HG02981 (cell line): ENCODE measurements at regions not wholly inside any gene's neighbourhood (a gene's known extent, or its start where the extent isn't known, plus 50 kb on each side); places are given as distances from the start of the nearest gene placed in this dataset.
"Not testable (repeated sequence)": the region's sequence is repeated elsewhere in the genome, so short reads cannot be mapped to it uniquely, and the experiment has no call there.

ENCODE experiments used
- ATAC-seq: cut with Tn5 transposase; IDR thresholded peaks from one replicate; pipeline ENCODE4 v1.9.1; 2021; ENCODE audit warnings: mild to moderate bottlenecking, moderate library complexity; ENCODE audit not compliant: unreplicated experiment

DNA sequence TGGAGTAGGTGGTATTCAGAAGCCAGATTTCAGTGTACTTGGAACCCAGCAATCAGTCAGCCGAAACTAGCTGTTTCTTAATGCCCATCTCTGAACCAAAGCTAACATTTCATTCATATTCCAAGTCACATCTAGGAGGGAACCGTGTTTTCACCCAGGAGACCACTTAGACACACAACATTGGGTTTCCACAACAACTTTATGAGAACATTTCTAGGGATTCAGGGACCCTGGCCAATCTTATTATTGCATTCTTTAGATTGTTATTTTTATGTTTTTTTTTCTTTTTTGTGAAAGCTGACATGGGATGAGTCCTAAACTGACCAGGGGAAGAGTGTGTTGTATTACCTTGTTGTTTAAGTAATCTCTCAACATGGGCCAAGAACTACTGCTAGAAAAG lies 72.5 kb upstream of the KIAA0040 start:
- ATAC-seq: no peak

DNA sequence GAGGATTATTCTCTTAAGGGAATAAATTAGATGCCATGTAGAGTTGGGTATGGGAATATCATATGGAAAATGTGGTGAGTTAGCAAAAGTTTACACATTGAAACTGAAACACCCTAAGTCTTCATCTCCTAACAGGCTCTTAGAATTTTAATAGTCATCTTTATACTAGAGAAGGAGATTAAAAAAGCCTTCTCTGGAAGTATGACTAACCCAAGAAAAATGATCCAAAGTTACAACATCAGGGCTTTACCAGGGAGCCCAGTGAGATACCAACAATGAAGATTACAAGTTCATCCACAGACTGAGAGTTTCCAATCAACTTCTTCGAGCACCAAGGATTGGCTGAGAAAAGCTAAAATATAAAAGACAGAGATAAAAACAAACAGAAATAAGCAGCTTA lies 70.0 kb upstream of the KIAA0040 start:
- no peak for ATAC-seq

DNA sequence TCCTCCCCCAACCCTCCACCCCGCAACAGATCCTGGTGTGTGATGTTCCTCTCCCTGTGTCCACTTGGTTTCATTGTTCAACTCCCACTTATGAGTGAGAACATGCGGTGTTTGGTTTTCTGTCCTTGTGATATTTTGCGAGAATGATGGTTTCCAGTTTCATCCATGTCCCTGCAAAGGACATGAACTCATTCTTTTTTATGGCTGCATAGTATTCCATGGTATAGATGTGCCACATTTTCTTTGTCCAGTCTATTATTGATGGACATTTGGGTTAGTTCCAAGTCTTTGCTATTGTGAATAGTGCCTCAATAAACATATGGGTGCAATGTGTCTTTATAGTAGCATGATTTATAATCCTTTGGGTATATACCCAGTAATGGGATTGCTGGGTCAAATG lies 63.7 kb upstream of the KIAA0040 start:
- not testable (repeated sequence) for ATAC-seq

DNA sequence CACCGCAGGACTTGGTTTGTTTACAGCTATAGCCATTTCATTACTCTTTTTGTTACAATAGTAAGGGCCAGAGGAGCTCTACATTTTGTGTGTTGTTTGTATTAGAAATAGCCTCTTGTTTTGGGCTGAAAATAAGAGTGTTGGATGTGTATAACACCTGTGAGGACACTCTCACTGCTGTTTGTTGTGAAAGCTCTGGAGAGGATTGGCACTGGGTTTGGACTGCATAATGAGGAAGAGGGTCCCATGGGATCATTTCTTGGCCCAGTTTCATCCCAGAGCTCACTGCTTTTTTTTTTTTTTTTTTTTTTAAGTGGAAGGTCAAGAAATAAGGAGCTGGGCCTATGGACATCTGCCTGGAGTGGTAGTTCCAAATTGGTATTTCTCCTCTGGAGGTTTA lies 61.6 kb upstream of the KIAA0040 start:
- no peak for ATAC-seq

DNA sequence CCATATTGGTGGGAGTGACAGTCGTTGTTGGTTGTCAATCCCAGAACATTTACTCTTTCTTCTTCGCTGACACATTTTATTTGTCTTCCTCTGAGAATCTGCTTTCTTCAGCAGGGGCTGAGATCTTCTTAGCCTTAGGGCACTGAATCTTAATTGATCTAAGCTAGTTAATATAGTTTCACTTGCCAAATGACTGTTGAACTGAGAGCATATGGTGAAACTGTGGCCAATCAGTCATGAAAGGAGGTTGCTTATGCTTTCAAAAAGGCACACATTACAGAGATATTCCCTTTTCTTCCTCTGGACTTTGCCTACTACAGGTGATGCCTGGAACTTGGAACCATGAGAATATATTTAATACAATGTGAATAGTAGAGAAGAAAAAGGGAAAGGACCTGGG lies 60.0 kb upstream of the KIAA0040 start:
- peak; percentile 96 for ATAC-seq

DNA sequence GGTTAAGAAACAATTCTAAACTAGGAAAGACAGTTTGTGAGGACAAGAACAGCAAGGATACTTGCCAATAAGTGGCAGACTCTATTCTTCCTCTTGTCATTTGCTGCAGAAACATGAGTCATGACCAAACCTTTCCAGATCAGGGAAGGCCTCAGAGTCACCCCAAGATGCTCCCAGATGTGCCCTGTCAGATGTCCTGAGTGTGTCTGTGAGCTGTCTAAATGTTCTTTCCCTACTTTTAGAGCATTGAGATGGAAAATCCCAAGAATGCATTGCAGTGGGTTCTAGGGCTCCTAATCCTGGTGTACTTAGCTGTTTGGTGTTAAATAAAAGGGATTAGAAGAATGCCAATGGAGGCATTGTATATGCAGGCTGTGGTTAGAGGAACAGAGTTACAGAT lies 57.5 kb upstream of the KIAA0040 start:
- no peak for ATAC-seq

DNA sequence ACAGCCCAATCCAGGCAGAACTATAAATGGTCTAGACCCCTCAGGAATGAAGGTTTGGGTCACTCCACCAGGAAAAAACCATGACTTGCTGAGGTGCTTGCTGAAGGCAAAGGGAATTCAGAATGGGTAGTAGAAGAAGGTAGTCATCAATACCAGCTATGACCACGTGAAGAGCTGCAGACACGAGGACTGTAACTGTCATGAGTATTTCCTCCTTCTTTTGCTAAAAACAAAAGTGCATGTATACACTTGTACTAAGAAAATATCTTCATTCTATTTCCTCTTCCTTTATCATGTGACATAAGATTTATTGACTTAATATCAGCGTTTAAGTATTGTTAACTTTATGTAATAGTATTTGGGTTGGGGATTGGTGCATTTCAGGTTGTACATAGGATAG lies 55.5 kb upstream of the KIAA0040 start:
- not testable (repeated sequence) for ATAC-seq

DNA sequence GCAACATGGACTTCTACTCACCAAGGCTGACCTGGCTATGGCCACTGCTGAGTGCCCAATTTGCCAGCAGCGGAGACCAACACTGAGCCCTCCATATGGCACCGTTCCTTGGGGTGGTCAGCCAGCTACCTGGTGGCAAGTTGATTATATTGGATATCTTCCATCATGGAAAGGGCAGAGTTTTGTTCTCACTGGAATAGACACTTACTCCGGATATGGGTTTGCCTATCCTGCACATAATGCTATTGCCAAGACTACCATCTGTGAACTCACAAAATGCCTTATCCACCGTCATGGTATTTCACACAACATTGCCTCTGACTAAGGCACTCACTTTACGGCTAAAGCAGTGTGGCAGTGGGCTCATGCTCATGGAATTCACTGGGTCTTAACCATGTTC lies 54.5 kb upstream of the KIAA0040 start:
- not testable (repeated sequence) for ATAC-seq

DNA sequence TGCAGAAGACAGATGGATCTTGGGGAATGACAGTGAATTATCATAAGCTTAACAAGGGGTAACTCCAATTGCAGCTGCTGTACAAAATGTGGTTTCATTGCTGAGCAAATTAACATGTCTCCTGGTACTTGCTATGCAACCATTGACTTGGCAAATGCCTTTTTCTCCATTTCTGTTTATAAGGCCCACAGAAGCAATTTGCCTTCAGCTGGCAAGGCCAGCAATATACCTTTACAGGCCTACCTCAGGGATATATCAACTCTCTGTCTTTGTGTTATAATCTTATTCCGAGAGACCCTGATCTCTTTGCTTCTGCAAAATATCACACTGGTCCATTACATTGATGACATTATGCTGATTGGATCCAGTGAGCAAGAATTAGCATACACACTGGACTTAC lies 52.7 kb upstream of the KIAA0040 start:
- ATAC-seq: no peak

DNA sequence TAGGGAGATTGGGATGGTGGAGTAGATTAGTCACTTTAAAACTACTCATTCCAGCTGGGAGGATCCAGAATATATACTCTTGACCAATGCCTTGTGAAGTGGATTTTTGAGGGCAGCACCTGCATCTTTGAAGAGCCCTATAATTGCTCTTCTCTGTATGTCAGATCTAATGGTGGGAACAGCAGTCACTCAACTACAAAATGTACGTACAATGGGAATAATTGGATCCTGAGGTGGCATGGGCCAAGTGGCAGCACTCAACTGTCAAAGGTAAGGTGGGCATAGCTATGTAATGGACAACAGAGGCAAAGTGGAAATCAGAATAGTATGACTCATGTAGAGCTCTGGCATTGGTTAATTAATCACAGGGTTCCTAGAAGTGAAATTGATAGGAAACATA lies 51.6 kb upstream of the KIAA0040 start:
- ATAC-seq: no peak
